Neural progenitor cell (in vitro differentiated cells): ENCODE measurements at regions not wholly inside any gene's neighbourhood (a gene's known extent, or its start where the extent isn't known, plus 50 kb on each side); places are given as distances from the start of the nearest gene placed in this dataset.

Experiments
- CTCF ChIP-seq: fragments of 200-600 bp; sonication (generic); IDR thresholded peaks from 2 replicates; pipeline ENCODE4 v1.5.1; 2017; ENCODE audit warnings: antibody characterized with exemption, mild to moderate bottlenecking
- EZH2 ChIP-seq: fragments of 200-600 bp; sonication (generic); IDR thresholded peaks from 2 replicates; pipeline ENCODE4 v1.6.1; 2017; ENCODE audit warnings: antibody characterized with exemption, mild to moderate bottlenecking, moderate library complexity
- EZH2phosphoT487 ChIP-seq: fragments of 200-600 bp; sonication (generic); IDR thresholded peaks from 2 replicates; pipeline ENCODE4 v1.6.1; 2017; ENCODE audit warnings: antibody characterized with exemption

- no peak for TF ChIP-seq EZH2phosphoT487
- no peak for TF ChIP-seq CTCF
- TF ChIP-seq EZH2, result no peak
Measured at GRCh38 chr12:41850046-41850445, 294.6 kb downstream of the GXYLT1 start.
